Panc1 (cell line): ENCODE measurements at regions not wholly inside any gene's neighbourhood (a gene's known extent, or its start where the extent isn't known, plus 50 kb on each side); places are given as distances from the start of the nearest gene placed in this dataset.

ENCODE experiments used
- CTCF ChIP-seq: fragments of 450-650 bp; IDR thresholded peaks from 2 replicates; pipeline ENCODE4 v1.5.1; 2017; ENCODE audit warnings: mild to moderate bottlenecking
- REST ChIP-seq, 2 experiments: IDR thresholded peaks; 2 replicates each; pipeline ENCODE4 v1.6.1; 2011 to 2012; ENCODE audit warnings: low read depth in 2 of 2, control low read depth in 1 of 2, low read length in 1 of 2, mild to moderate bottlenecking in 1 of 2, moderate library complexity in 1 of 2; ENCODE audit not compliant: insufficient read depth in 1 of 2
- SIN3A ChIP-seq: IDR thresholded peaks from 2 replicates; pipeline ENCODE4 v1.6.1; 2012; ENCODE audit warnings: low read depth, mild to moderate bottlenecking, low read length, moderate library complexity, borderline replicate concordance; ENCODE audit not compliant: insufficient read depth

GRCh38 chr20:53676987-53677386 is 83.3 kb upstream of the ZNF217 start:
- TF ChIP-seq CTCF = no peak
- TF ChIP-seq REST (IDR thresholded peaks at IDR 0.05; ENCODE audit: insufficient read depth in 1 of 2, low read depth in 2 of 2, low read length in 1 of 2) = no peak
- no peak for TF ChIP-seq SIN3A
